ENCODE measurements at regions not wholly inside any gene's neighbourhood (a gene's known extent, or its start where the extent isn't known, plus 50 kb on each side); places are given as distances from the start of the nearest gene placed in this dataset.

DNA sequence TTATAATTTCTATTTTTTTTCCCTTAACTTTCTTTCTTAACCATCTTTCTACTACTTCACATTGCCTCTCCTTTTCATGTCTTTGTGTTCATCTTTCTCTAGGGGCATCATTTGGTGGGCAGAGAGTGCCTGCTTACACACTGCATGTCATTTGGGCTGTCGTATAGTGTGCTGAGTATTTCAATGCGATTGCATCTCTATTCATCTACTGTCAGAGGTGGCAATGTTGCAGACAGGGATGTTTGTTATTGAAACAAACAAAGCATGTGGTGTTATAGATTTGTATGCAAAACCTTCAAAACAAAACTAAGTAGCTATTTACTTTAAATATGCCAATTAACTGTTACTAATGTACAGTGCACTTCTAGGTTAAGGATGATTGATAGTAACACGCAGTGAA, 141.1 kb upstream of the MEF2C start:
- Histone ChIP-seq H3K9ac (ENCODE audit: low read length) (no peak overlapping the region), H3K27ac (ENCODE audit: low read depth, low read length) (no peak overlapping the region), H3K4me1 (ENCODE audit: insufficient read depth, low read length) (no peaks in the 10 kb centered on the region), H3K36me3 (ENCODE audit: insufficient read depth, low read length) (no peaks in the 10 kb centered on the region), H3K27me3 (ENCODE audit: insufficient read depth, low read length) (no peaks in the 10 kb centered on the region), H3K4me3 (ENCODE audit: insufficient read depth, low read depth, low read length) (no peak overlapping the region), H3K79me2 (ENCODE audit: insufficient read depth, low read length) (no peaks in the 10 kb centered on the region), H3K4me2 (ENCODE audit: low read length) (no peak overlapping the region), H3K9me3 (ENCODE audit: insufficient read depth, low read depth, low read length) (no peaks in the 10 kb centered on the region), H4K20me1 (ENCODE audit: insufficient read depth, low read length) (no peaks in the 10 kb centered on the region), H2AFZ (ENCODE audit: low read depth, low read length) (no peak overlapping the region)
- DNase-seq (ENCODE audit: low read depth) (no peak), FAIRE-seq (no peak)
- Mint-ChIP-seq H3K27me3 (ENCODE audit: low read depth, unreplicated experiment) (no peaks in the 10 kb centered on the region), H3K27ac (ENCODE audit: unreplicated experiment) (no peak overlapping the region), H3K4me3 (ENCODE audit: unreplicated experiment) (no peak overlapping the region), H3K36me3 (ENCODE audit: low read depth, unreplicated experiment) (peaks cover 2% of the 10 kb centered on the region), H3K9me3 (ENCODE audit: unreplicated experiment) (peaks cover 6% of the 10 kb centered on the region), H3K4me1 (ENCODE audit: low read depth, unreplicated experiment) (peaks cover 6% of the 10 kb centered on the region)
- no peak for TF ChIP-seq EZH2 (IDR thresholded peaks at IDR 0.05; ENCODE audit: insufficient read depth, low read length)
- TF ChIP-seq, protein P1, sequence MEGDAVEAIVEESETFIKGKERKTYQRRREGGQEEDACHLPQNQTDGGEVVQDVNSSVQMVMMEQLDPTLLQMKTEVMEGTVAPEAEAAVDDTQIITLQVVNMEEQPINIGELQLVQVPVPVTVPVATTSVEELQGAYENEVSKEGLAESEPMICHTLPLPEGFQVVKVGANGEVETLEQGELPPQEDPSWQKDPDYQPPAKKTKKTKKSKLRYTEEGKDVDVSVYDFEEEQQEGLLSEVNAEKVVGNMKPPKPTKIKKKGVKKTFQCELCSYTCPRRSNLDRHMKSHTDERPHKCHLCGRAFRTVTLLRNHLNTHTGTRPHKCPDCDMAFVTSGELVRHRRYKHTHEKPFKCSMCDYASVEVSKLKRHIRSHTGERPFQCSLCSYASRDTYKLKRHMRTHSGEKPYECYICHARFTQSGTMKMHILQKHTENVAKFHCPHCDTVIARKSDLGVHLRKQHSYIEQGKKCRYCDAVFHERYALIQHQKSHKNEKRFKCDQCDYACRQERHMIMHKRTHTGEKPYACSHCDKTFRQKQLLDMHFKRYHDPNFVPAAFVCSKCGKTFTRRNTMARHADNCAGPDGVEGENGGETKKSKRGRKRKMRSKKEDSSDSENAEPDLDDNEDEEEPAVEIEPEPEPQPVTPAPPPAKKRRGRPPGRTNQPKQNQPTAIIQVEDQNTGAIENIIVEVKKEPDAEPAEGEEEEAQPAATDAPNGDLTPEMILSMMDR (IDR thresholded peaks at IDR 0.05; ENCODE audit: insufficient read depth, low read depth, low read length): no peak

DNA sequence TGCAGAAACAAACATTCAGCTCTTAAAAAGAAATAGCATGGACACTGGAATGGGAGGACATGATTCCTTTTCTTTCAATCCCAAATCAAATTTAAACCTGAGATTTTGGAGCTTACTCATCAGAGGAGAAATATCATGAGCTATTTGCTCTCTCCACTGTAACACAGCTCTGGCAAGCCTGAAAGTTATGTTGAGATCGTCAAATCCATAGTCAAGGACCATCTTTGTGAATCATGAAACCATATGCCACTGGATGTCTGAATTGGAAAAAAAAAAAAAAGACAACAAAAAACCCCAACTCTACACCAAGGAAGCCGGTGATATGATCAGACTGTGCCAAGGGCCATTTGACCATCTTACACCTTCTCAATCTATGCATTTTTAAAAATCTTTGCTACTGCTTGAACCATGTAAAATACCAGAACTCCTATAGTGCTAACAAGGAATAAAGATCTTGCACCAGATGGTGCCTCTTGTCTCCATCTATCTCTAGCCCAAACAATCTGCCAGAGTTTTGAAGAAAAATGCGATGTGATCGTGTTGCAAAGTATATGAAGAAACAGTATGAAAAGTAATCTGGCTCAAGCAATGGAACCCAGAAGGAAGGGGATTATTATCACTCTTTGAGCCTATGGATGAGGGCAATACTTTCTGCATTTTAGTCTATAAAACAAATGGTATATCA, 138.1 kb upstream of the MEF2C start:
- Histone ChIP-seq H3K9me3 (ENCODE audit: insufficient read depth, low read depth, low read length) (no peaks in the 10 kb centered on the region), H3K27me3 (ENCODE audit: insufficient read depth, low read length) (no peaks in the 10 kb centered on the region), H3K36me3 (ENCODE audit: insufficient read depth, low read length) (no peaks in the 10 kb centered on the region), H3K4me2 (ENCODE audit: low read length) (no peak overlapping the region), H3K9ac (ENCODE audit: low read length) (no peak overlapping the region), H4K20me1 (ENCODE audit: insufficient read depth, low read length) (no peaks in the 10 kb centered on the region), H2AFZ (ENCODE audit: low read depth, low read length) (no peak overlapping the region), H3K4me1 (ENCODE audit: insufficient read depth, low read length) (no peaks in the 10 kb centered on the region), H3K4me3 (ENCODE audit: insufficient read depth, low read depth, low read length) (no peak overlapping the region), H3K79me2 (ENCODE audit: insufficient read depth, low read length) (no peaks in the 10 kb centered on the region), H3K27ac (ENCODE audit: low read depth, low read length) (no peak overlapping the region)
- Mint-ChIP-seq H3K9me3 (ENCODE audit: unreplicated experiment) (peaks cover 2% of the 10 kb centered on the region), H3K4me3 (ENCODE audit: unreplicated experiment) (no peak overlapping the region), H3K4me1 (ENCODE audit: low read depth, unreplicated experiment) (no peaks in the 10 kb centered on the region), H3K36me3 (ENCODE audit: low read depth, unreplicated experiment) (no peaks in the 10 kb centered on the region), H3K27ac (ENCODE audit: unreplicated experiment) (no peak overlapping the region), H3K27me3 (ENCODE audit: low read depth, unreplicated experiment) (no peaks in the 10 kb centered on the region)
- no peak for TF ChIP-seq EZH2 (IDR thresholded peaks at IDR 0.05; ENCODE audit: insufficient read depth, low read length)
- TF ChIP-seq, protein P1 (IDR thresholded peaks at IDR 0.05; ENCODE audit: insufficient read depth, low read depth, low read length): no peak
- FAIRE-seq (no peak), DNase-seq (ENCODE audit: low read depth) (no peak)

DNA sequence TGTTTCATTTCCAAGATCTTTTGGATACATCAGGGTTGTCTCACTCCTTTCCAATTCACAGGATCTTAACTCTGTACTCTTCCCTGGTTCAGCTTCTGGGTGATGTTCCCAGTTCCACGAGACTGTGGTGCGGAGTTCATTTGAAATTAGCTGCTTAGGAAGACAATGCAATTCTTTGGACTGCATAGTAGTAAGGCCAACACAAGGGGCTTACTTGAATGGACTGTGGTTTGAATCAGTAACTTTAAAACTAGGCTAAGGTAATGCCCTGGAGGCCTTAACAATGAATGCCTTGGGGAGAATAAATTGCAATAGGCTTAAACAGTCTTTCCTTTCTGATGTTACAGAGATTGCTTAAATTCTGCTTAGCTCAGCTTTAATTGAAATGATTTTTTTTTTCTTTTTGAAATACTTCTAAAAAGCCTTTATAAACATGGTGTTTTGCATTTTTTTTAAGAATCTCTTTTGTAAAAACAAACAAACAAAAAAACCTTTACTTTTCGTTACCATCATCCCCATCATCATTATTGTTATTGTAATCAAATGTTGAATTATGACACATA, 133.8 kb upstream of the MEF2C start:
- FAIRE-seq: peak; percentile 58
- no peak for DNase-seq (ENCODE audit: low read depth)
- Histone ChIP-seq H3K4me1 (ENCODE audit: insufficient read depth, low read length) (no peaks in the 10 kb centered on the region), H3K27ac (ENCODE audit: low read depth, low read length) (no peak overlapping the region), H3K27me3 (ENCODE audit: insufficient read depth, low read length) (no peaks in the 10 kb centered on the region), H3K4me3 (ENCODE audit: insufficient read depth, low read depth, low read length) (no peak overlapping the region), H4K20me1 (ENCODE audit: insufficient read depth, low read length) (no peaks in the 10 kb centered on the region), H3K4me2 (ENCODE audit: low read length) (no peak overlapping the region), H3K9ac (ENCODE audit: low read length) (no peak overlapping the region), H2AFZ (ENCODE audit: low read depth, low read length) (no peak overlapping the region), H3K36me3 (ENCODE audit: insufficient read depth, low read length) (no peaks in the 10 kb centered on the region), H3K9me3 (ENCODE audit: insufficient read depth, low read depth, low read length) (no peaks in the 10 kb centered on the region), H3K79me2 (ENCODE audit: insufficient read depth, low read length) (no peaks in the 10 kb centered on the region)
- H3K36me3 Mint-ChIP-seq (ENCODE audit: low read depth, unreplicated experiment): no peaks in the 10 kb centered on the region
- no peaks in the 10 kb centered on the region for H3K9me3 Mint-ChIP-seq (ENCODE audit: unreplicated experiment)
- no peaks in the 10 kb centered on the region for H3K27me3 Mint-ChIP-seq (ENCODE audit: low read depth, unreplicated experiment)
- no peak overlapping the region for H3K27ac Mint-ChIP-seq (ENCODE audit: unreplicated experiment)
- TF ChIP-seq, protein P1 (IDR thresholded peaks at IDR 0.05; ENCODE audit: insufficient read depth, low read depth, low read length): no peak
- no peak for TF ChIP-seq EZH2 (IDR thresholded peaks at IDR 0.05; ENCODE audit: insufficient read depth, low read length)
- H3K4me3 Mint-ChIP-seq (ENCODE audit: unreplicated experiment): no peak overlapping the region
- H3K4me1 Mint-ChIP-seq (ENCODE audit: low read depth, unreplicated experiment): peaks cover 4% of the 10 kb centered on the region
